ENCODE measurements at regions not wholly inside any gene's neighbourhood (a gene's known extent, or its start where the extent isn't known, plus 50 kb on each side); places are given as distances from the start of the nearest gene placed in this dataset.

- DNase-seq (ENCODE audit: extremely low spot score): peak; percentile 58
- CTCF ChIA-PET: no interaction called here
- POLR2A ChIA-PET: no interaction called here
- no peak for TF ChIP-seq FOXK2 (IDR thresholded peaks at IDR 0.05)
- TF ChIP-seq HDGF (IDR thresholded peaks at IDR 0.05; ENCODE audit: borderline replicate concordance): no peak
- no peak for TF ChIP-seq FOXA1 (IDR thresholded peaks at IDR 0.05)
- TF ChIP-seq, protein P1, sequence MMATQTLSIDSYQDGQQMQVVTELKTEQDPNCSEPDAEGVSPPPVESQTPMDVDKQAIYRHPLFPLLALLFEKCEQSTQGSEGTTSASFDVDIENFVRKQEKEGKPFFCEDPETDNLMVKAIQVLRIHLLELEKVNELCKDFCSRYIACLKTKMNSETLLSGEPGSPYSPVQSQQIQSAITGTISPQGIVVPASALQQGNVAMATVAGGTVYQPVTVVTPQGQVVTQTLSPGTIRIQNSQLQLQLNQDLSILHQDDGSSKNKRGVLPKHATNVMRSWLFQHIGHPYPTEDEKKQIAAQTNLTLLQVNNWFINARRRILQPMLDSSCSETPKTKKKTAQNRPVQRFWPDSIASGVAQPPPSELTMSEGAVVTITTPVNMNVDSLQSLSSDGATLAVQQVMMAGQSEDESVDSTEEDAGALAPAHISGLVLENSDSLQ (IDR thresholded peaks at IDR 0.05): no peak
- no peak for TF ChIP-seq ARNT (IDR thresholded peaks at IDR 0.05)
- no peak for TF ChIP-seq SUZ12 (IDR thresholded peaks at IDR 0.05)
- TF ChIP-seq CTBP1 (IDR thresholded peaks at IDR 0.05; ENCODE audit: borderline replicate concordance): no peak
- no peak for TF ChIP-seq L3MBTL2 (conservative IDR thresholded peaks at IDR 0.05)
- no peak for TF ChIP-seq BHLHE40 (IDR thresholded peaks at IDR 0.05; ENCODE audit: borderline replicate concordance)
These were observed 103.4 kb downstream of the QRFPR start for GRCh38 chr4:121277194-121278105.

- no peak for DNase-seq (ENCODE audit: extremely low spot score)
- ChIA-PET CTCF (interaction anchor here (0.6 kb wide), 1 partner anchor 34 kb away, joined by 3 read pairs; no protein-coding TSS in a partner anchor), POLR2A (no interaction called here)
- no peak for TF ChIP-seq SP1 (IDR thresholded peaks at IDR 0.05)
- TF ChIP-seq FOXK2 (IDR thresholded peaks at IDR 0.05): no peak
- TF ChIP-seq NFRKB (IDR thresholded peaks at IDR 0.05): no peak
- TF ChIP-seq ARNT (IDR thresholded peaks at IDR 0.05): no peak
- no peak for TF ChIP-seq LEF1 (IDR thresholded peaks at IDR 0.05; ENCODE audit: borderline replicate concordance)
- TF ChIP-seq, protein P1 (IDR thresholded peaks at IDR 0.05): no peak
- no peak for TF ChIP-seq FOXA1 (IDR thresholded peaks at IDR 0.05)
- TF ChIP-seq TARDBP (IDR thresholded peaks at IDR 0.05): no peak
- TF ChIP-seq ZNF384 (IDR thresholded peaks at IDR 0.05): no peak
- TF ChIP-seq FOXM1 (IDR thresholded peaks at IDR 0.05; ENCODE audit: borderline replicate concordance): no peak
- no peak for TF ChIP-seq BHLHE40 (IDR thresholded peaks at IDR 0.05; ENCODE audit: borderline replicate concordance)
- no peak for TF ChIP-seq ELF4 (IDR thresholded peaks at IDR 0.05)
- TF ChIP-seq SUZ12 (IDR thresholded peaks at IDR 0.05): no peak
These were observed 107.6 kb downstream of the QRFPR start for GRCh38 chr4:121273191-121273590.

GRCh38 chr4:121272526-121272925 lies 108.3 kb downstream of the QRFPR start:
- CTCF ChIA-PET: interaction anchor here (0.6 kb wide), 1 partner anchor 35 kb away, joined by 3 read pairs; no protein-coding TSS in a partner anchor
- TF ChIP-seq, protein P1 (IDR thresholded peaks at IDR 0.05): no peak
- TF ChIP-seq HDGF (IDR thresholded peaks at IDR 0.05; ENCODE audit: borderline replicate concordance) (no peak), ARNT (IDR thresholded peaks at IDR 0.05) (no peak)
- POLR2A ChIA-PET: no interaction called here
- no peak for DNase-seq (ENCODE audit: extremely low spot score)

DNA sequence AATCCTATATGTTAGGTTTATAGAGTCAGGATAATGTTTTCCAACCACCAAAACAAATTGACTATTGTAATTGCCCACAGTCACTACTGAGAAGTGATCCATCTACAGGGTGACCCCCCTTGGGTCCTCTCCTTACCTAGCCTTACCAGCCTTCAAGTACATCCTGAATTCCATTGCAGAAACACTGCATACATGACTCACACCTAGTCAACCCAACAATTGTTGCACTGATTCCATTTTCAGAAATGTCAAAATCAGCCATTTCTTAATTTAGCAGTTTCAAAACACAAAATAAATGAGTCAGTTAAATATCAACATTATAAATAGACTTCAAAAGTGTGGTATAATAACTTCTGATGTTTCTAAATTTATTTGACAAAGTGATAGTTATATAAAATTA lies 106.3 kb upstream of the TNIP3 start:
- CTCF ChIA-PET: no interaction called here
- no peak for DNase-seq (ENCODE audit: extremely low spot score)
- no peak for TF ChIP-seq FOXA1 (IDR thresholded peaks at IDR 0.05)
- no peak for TF ChIP-seq FOXM1 (IDR thresholded peaks at IDR 0.05; ENCODE audit: borderline replicate concordance)
- TF ChIP-seq ZNF384 (IDR thresholded peaks at IDR 0.05): no peak
- TF ChIP-seq ARNT (IDR thresholded peaks at IDR 0.05): no peak
- POLR2A ChIA-PET: no interaction called here

DNA sequence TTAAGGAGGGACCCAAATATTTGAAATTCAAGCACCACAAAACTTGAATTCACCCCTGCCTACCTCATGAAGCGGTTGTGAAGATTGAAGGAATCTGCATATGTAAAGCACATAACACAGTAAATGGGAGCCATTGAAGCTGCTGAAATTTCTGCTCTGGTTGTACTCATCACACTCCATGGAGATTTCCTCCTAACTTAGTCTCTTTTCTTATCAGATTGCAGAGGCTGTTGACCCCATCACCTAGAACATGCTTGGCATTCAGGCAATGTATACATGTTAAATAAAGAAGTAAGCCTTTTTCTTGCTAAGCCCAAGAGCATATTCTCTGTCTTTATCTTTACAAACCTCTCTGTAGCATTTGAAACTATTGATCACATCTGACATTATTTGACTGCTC lies 104.9 kb upstream of the TNIP3 start:
- ChIA-PET CTCF (no interaction called here), POLR2A (no interaction called here)
- TF ChIP-seq ELF4 (IDR thresholded peaks at IDR 0.05) (no peak), HDGF (IDR thresholded peaks at IDR 0.05; ENCODE audit: borderline replicate concordance) (no peak), ARNT (IDR thresholded peaks at IDR 0.05) (no peak), L3MBTL2 (conservative IDR thresholded peaks at IDR 0.05) (no peak), FOXK2 (IDR thresholded peaks at IDR 0.05) (no peak), BHLHE40 (IDR thresholded peaks at IDR 0.05; ENCODE audit: borderline replicate concordance) (no peak), ZNF384 (IDR thresholded peaks at IDR 0.05) (no peak), NFRKB (IDR thresholded peaks at IDR 0.05) (no peak), FOXM1 (IDR thresholded peaks at IDR 0.05; ENCODE audit: borderline replicate concordance) (no peak), FOXA1 (IDR thresholded peaks at IDR 0.05) (no peak), SP1 (IDR thresholded peaks at IDR 0.05) (no peak), CTBP1 (IDR thresholded peaks at IDR 0.05; ENCODE audit: borderline replicate concordance) (no peak)
- TF ChIP-seq, protein P1 (IDR thresholded peaks at IDR 0.05): no peak
- DNase-seq (ENCODE audit: extremely low spot score): no peak

GRCh38 chr4:121266982-121267381 lies 102.9 kb upstream of the TNIP3 start:
- CTCF ChIA-PET: no interaction called here
- DNase-seq (ENCODE audit: extremely low spot score): no peak
- POLR2A ChIA-PET: no interaction called here
- no peak for TF ChIP-seq FOXK2 (IDR thresholded peaks at IDR 0.05)
- TF ChIP-seq FOXA1 (IDR thresholded peaks at IDR 0.05): no peak
- TF ChIP-seq L3MBTL2 (conservative IDR thresholded peaks at IDR 0.05): no peak
- TF ChIP-seq SP1 (IDR thresholded peaks at IDR 0.05): no peak
- TF ChIP-seq HDGF (IDR thresholded peaks at IDR 0.05; ENCODE audit: borderline replicate concordance): no peak
- no peak for TF ChIP-seq ELF4 (IDR thresholded peaks at IDR 0.05)
- TF ChIP-seq ARNT (IDR thresholded peaks at IDR 0.05): no peak

Measured in HEK293T (cell line).